ENCODE measurements at regions not wholly inside any gene's neighbourhood (a gene's known extent, or its start where the extent isn't known, plus 50 kb on each side); places are given as distances from the start of the nearest gene placed in this dataset.

- ChIA-PET CTCF (interaction anchor here (0.6 to 0.9 kb wide), 2 partner anchors 91 to 1344 kb away, joined by 3 read pairs; no protein-coding TSS in a partner anchor), POLR2A (interaction anchor here (0.7 kb wide), 1 partner anchor 27 kb away, joined by 3 read pairs; no protein-coding TSS in a partner anchor)
- DNase-seq (ENCODE audit: low read depth): no peak
- no peaks in the 10 kb centered on the region for H3K27me3 ChIP-seq (ENCODE audit: control insufficient read depth, insufficient read depth, low read length)
- no peak overlapping the region for H3K4me3 ChIP-seq (ENCODE audit: low read depth, low read length)
- TF ChIP-seq CTCF (IDR thresholded peaks at IDR 0.05; ENCODE audit: insufficient read depth, low read depth, low read length): no peak
- H3K36me3 ChIP-seq (ENCODE audit: control insufficient read depth, insufficient read depth, low read length): no peaks in the 10 kb centered on the region
Observed at GRCh38 chr5:173481821-173482220, 134.6 kb downstream of the BOD1 start.

GRCh38 chr5:173480896-173481295 lies 135.6 kb downstream of the BOD1 start:
- TF ChIP-seq CTCF (IDR thresholded peaks at IDR 0.05; ENCODE audit: insufficient read depth, low read depth, low read length): no peak
- ChIA-PET POLR2A (no interaction called here), CTCF (interaction anchor here (1.2 kb wide), 1 partner anchor 9 kb away, joined by 4 read pairs; no protein-coding TSS in a partner anchor)
- no peak overlapping the region for H3K4me3 ChIP-seq (ENCODE audit: low read depth, low read length)
- H3K27me3 ChIP-seq (ENCODE audit: control insufficient read depth, insufficient read depth, low read length): no peaks in the 10 kb centered on the region
- no peak for DNase-seq (ENCODE audit: low read depth)
- no peaks in the 10 kb centered on the region for H3K36me3 ChIP-seq (ENCODE audit: control insufficient read depth, insufficient read depth, low read length)

DNA sequence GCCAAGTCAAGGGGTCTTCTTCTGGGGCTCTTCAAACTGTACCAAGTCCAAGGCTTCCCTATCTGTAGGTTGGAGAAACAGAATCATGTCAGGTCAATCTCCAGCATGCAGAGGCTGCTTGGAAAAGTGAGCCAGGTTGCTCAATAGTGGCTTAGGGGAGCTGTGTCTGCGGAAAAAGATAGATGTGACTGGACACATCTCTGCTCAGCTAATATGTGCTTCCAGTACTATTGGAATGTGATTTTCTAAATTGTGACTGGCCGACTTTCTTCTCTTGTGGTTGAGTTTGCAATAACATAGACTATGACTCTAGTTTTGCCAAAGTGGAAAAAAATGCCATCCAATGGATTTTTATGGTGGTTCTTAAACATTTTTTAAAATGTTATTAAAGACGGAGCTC lies 136.7 kb downstream of the BOD1 start:
- DNase-seq (ENCODE audit: low read depth): no peak
- no peak for TF ChIP-seq CTCF (IDR thresholded peaks at IDR 0.05; ENCODE audit: insufficient read depth, low read depth, low read length)
- H3K36me3 ChIP-seq (ENCODE audit: control insufficient read depth, insufficient read depth, low read length): no peaks in the 10 kb centered on the region
- H3K27me3 ChIP-seq (ENCODE audit: control insufficient read depth, insufficient read depth, low read length): no peaks in the 10 kb centered on the region
- no peak overlapping the region for H3K4me3 ChIP-seq (ENCODE audit: low read depth, low read length)
- CTCF ChIA-PET: interaction anchor here (0.9 to 1.0 kb wide), 3 partner anchors 11 to 84 kb away, joined by 3 read pairs; no protein-coding TSS in a partner anchor
- POLR2A ChIA-PET: no interaction called here

GRCh38 chr5:173477345-173478040 lies 139.0 kb downstream of the BOD1 start:
- Histone ChIP-seq H3K4me3 (ENCODE audit: low read depth, low read length) (no peak overlapping the region), H3K36me3 (ENCODE audit: control insufficient read depth, insufficient read depth, low read length) (no peaks in the 10 kb centered on the region), H3K27me3 (ENCODE audit: control insufficient read depth, insufficient read depth, low read length) (no peaks in the 10 kb centered on the region)
- no peak for TF ChIP-seq CTCF (IDR thresholded peaks at IDR 0.05; ENCODE audit: insufficient read depth, low read depth, low read length)
- ChIA-PET POLR2A (no interaction called here), CTCF (no interaction called here)
- DNase-seq (ENCODE audit: low read depth): no peak

DNA sequence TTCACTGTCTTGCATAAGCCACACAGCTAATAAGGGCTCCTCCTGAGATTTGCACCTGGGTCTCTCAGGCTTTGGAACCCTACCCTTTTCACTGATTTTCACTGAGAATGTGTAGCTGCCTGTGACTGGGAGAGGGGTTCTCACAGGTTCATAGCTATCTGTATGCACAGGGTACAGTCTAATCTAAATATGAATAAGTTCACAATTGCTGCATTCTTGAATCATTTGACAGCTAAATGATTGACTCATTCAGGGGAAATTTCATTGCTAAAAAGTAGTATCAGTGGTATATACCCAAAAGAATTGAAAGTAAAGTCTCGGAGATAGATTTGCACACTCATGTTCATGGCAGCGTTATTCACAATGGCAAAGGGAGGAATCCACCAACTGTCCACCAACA lies 140.7 kb downstream of the BOD1 start:
- CTCF ChIA-PET: interaction anchor here (0.9 to 2.9 kb wide), 8 partner anchors 15 to 98 kb away, joined by 3 to 16 read pairs (median 4); no protein-coding TSS in a partner anchor

More for the DNA sequence above, 140.7 kb downstream of the BOD1 start:
- POLR2A ChIA-PET: interaction anchor here (0.6 to 1.4 kb wide), 4 partner anchors 21 to 147 kb away, joined by 3 to 9 read pairs (median 6); partner anchors contain the start of gene STC2
- H3K27me3 ChIP-seq (ENCODE audit: control insufficient read depth, insufficient read depth, low read length): no peaks in the 10 kb centered on the region
- H3K36me3 ChIP-seq (ENCODE audit: control insufficient read depth, insufficient read depth, low read length): no peaks in the 10 kb centered on the region
- H3K4me3 ChIP-seq (ENCODE audit: low read depth, low read length): no peak overlapping the region
- no peak for TF ChIP-seq CTCF (IDR thresholded peaks at IDR 0.05; ENCODE audit: insufficient read depth, low read depth, low read length)
- DNase-seq (ENCODE audit: low read depth): no peak

Data from BJ (cell line).